ENCODE measurements at regions not wholly inside any gene's neighbourhood (a gene's known extent, or its start where the extent isn't known, plus 50 kb on each side); places are given as distances from the start of the nearest gene placed in this dataset.
"Not testable (repeated sequence)": the region's sequence is repeated elsewhere in the genome, so short reads cannot be mapped to it uniquely, and the experiment has no call there.

- Histone ChIP-seq H3K4me1 (ENCODE audit: low read depth) (no peaks in the 10 kb centered on the region), H3K36me3 (no peaks in the 10 kb centered on the region), H3K9me3 (ENCODE audit: low read depth) (no peaks in the 10 kb centered on the region), H3K4me3 (no peak overlapping the region), H3K27ac (no peak overlapping the region), H3K27me3 (no peaks in the 10 kb centered on the region)
- DNase-seq (ENCODE audit: low read depth in 1 of 2, low spot score in 1 of 2), result peak in 1 of 2 donors; percentile 1
- TF ChIP-seq, protein P1, sequence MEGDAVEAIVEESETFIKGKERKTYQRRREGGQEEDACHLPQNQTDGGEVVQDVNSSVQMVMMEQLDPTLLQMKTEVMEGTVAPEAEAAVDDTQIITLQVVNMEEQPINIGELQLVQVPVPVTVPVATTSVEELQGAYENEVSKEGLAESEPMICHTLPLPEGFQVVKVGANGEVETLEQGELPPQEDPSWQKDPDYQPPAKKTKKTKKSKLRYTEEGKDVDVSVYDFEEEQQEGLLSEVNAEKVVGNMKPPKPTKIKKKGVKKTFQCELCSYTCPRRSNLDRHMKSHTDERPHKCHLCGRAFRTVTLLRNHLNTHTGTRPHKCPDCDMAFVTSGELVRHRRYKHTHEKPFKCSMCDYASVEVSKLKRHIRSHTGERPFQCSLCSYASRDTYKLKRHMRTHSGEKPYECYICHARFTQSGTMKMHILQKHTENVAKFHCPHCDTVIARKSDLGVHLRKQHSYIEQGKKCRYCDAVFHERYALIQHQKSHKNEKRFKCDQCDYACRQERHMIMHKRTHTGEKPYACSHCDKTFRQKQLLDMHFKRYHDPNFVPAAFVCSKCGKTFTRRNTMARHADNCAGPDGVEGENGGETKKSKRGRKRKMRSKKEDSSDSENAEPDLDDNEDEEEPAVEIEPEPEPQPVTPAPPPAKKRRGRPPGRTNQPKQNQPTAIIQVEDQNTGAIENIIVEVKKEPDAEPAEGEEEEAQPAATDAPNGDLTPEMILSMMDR (IDR thresholded peaks at IDR 0.05; ENCODE audit: low read depth, low read length), result no peak
Measured at GRCh38 chr2:58336416-58336815, 95.3 kb upstream of the FANCL start.

GRCh38 chr2:58334414-58334813 lies 93.3 kb upstream of the FANCL start:
- TF ChIP-seq, protein P1 (IDR thresholded peaks at IDR 0.05; ENCODE audit: low read depth, low read length), result no peak
- Histone ChIP-seq H3K36me3 (no peaks in the 10 kb centered on the region), H3K27me3 (no peaks in the 10 kb centered on the region), H3K4me1 (ENCODE audit: low read depth) (no peaks in the 10 kb centered on the region), H3K4me3 (no peak overlapping the region), H3K9me3 (ENCODE audit: low read depth) (no peaks in the 10 kb centered on the region), H3K27ac (no peak overlapping the region)
- no peak for DNase-seq (ENCODE audit: low read depth in 1 of 2, low spot score in 1 of 2)

GRCh38 chr2:58325296-58325895 lies 84.3 kb upstream of the FANCL start:
- not testable (repeated sequence) for H3K27ac ChIP-seq; DNase-seq (ENCODE audit: low read depth in 1 of 2, low spot score in 1 of 2); H3K4me3 ChIP-seq; H3K36me3 ChIP-seq; H3K9me3 ChIP-seq (ENCODE audit: low read depth); H3K4me1 ChIP-seq (ENCODE audit: low read depth); H3K27me3 ChIP-seq

DNA sequence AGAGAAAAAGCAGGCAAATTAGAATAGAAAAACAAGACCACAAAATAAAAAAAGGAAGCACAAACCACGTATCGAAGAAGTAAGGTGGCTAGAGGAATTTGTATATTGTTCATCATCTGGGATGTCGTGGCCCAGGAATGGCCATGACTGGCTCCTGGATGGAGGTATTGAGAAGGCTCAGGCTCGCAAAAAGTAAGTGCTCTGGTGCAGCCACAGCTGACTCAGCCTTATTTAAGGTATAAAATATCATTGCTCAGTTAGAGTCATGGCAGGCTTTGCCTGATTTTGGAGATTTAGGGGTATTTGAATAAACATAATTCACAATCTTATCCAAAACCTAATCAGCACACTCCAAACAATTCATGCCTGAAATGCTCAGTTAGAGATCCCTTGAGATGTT lies 78.4 kb upstream of the FANCL start:
- Histone ChIP-seq H3K27me3 (no peaks in the 10 kb centered on the region), H3K4me3 (no peak overlapping the region), H3K9me3 (ENCODE audit: low read depth) (no peaks in the 10 kb centered on the region), H3K4me1 (ENCODE audit: low read depth) (no peaks in the 10 kb centered on the region), H3K27ac (no peak overlapping the region), H3K36me3 (no peaks in the 10 kb centered on the region)
- TF ChIP-seq, protein P1 (IDR thresholded peaks at IDR 0.05; ENCODE audit: low read depth, low read length), result no peak
- DNase-seq (ENCODE audit: low read depth in 1 of 2, low spot score in 1 of 2), result no peak

DNA sequence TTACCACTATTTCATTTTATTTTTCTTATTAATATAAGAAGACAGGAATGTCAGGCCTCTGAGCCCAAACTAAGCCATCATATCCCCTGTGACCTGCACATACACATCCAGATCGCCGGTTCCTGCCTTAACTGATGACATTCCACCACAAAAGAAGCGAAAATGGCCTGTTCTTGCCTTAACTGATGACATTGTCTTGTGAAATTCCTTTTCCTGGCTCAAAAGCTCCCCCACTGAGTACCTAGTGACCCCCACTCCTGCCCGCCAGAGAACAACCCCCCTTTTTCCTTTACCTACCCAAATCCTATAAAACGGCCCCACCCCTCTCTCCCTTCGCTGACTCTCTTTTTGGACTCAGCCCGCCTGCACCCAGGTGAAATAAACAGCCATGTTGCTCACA lies 77.8 kb upstream of the FANCL start:
- not testable (repeated sequence) for H3K9me3 ChIP-seq (ENCODE audit: low read depth); H3K4me1 ChIP-seq (ENCODE audit: low read depth); DNase-seq (ENCODE audit: low read depth in 1 of 2, low spot score in 1 of 2); H3K27ac ChIP-seq; H3K4me3 ChIP-seq; H3K27me3 ChIP-seq; H3K36me3 ChIP-seq

- no peak overlapping the region for H3K4me3 ChIP-seq
- H3K4me1 ChIP-seq (ENCODE audit: low read depth), result no peaks in the 10 kb centered on the region
- TF ChIP-seq, protein P1 (IDR thresholded peaks at IDR 0.05; ENCODE audit: low read depth, low read length), result no peak
- H3K36me3 ChIP-seq, result no peaks in the 10 kb centered on the region
- no peak for DNase-seq (ENCODE audit: low read depth in 1 of 2, low spot score in 1 of 2)
- H3K27ac ChIP-seq, result no peak overlapping the region
- H3K9me3 ChIP-seq (ENCODE audit: low read depth), result no peaks in the 10 kb centered on the region
- no peaks in the 10 kb centered on the region for H3K27me3 ChIP-seq
Measured at GRCh38 chr2:58313926-58314325, 72.8 kb upstream of the FANCL start.

GRCh38 chr2:58308435-58308834 lies 67.3 kb upstream of the FANCL start:
- Histone ChIP-seq H3K27me3 (no peaks in the 10 kb centered on the region), H3K27ac (no peak overlapping the region), H3K4me3 (no peak overlapping the region), H3K4me1 (ENCODE audit: low read depth) (no peaks in the 10 kb centered on the region), H3K36me3 (no peaks in the 10 kb centered on the region), H3K9me3 (ENCODE audit: low read depth) (no peaks in the 10 kb centered on the region)
- TF ChIP-seq, protein P1 (IDR thresholded peaks at IDR 0.05; ENCODE audit: low read depth, low read length), result no peak
- no peak for DNase-seq (ENCODE audit: low read depth in 1 of 2, low spot score in 1 of 2)
